HG03571 (cell line): ENCODE measurements at regions not wholly inside any gene's neighbourhood (a gene's known extent, or its start where the extent isn't known, plus 50 kb on each side); places are given as distances from the start of the nearest gene placed in this dataset.

Source experiments
- ATAC-seq: cut with Tn5 transposase; IDR thresholded peaks from one replicate; pipeline ENCODE4 v1.9.1; 2021; ENCODE audit not compliant: unreplicated experiment

GRCh38 chr2:38174131-38174530 lies 98.2 kb upstream of the CYP1B1 start:
- ATAC-seq = no peak

- no peak for ATAC-seq
Observed at GRCh38 chr2:38173683-38174082, 97.7 kb upstream of the CYP1B1 start.

GRCh38 chr2:38171208-38171855 lies 95.4 kb upstream of the CYP1B1 start:
- ATAC-seq = no peak

GRCh38 chr2:38170733-38171132 lies 94.8 kb upstream of the CYP1B1 start:
- no peak for ATAC-seq

GRCh38 chr2:38170067-38170466 lies 94.1 kb upstream of the CYP1B1 start:
- ATAC-seq = no peak

- no peak for ATAC-seq
Observed at GRCh38 chr2:38168710-38169480, 92.9 kb upstream of the CYP1B1 start.

- ATAC-seq = no peak
Observed at GRCh38 chr2:38167968-38168350, 92.0 kb upstream of the CYP1B1 start.

GRCh38 chr2:38165698-38166097 lies 89.7 kb upstream of the CYP1B1 start:
- ATAC-seq = no peak

GRCh38 chr2:38164881-38165280 lies 88.9 kb upstream of the CYP1B1 start:
- ATAC-seq = no peak

GRCh38 chr2:38163579-38163978 lies 87.6 kb upstream of the CYP1B1 start:
- ATAC-seq = no peak

- ATAC-seq = no peak
Observed at GRCh38 chr2:38163006-38163405, 87.1 kb upstream of the CYP1B1 start.

GRCh38 chr2:38160516-38160915 lies 84.6 kb upstream of the CYP1B1 start:
- ATAC-seq = no peak

- no peak for ATAC-seq
Observed at GRCh38 chr2:38159597-38159996, 83.6 kb upstream of the CYP1B1 start.

- no peak for ATAC-seq
Observed at GRCh38 chr2:38159191-38159590, 83.2 kb upstream of the CYP1B1 start.

GRCh38 chr2:38158378-38159118 lies 82.6 kb upstream of the CYP1B1 start:
- no peak for ATAC-seq

GRCh38 chr2:38156436-38156835 lies 80.5 kb upstream of the CYP1B1 start:
- ATAC-seq = no peak

GRCh38 chr2:38155015-38155414 lies 79.1 kb upstream of the CYP1B1 start:
- no peak for ATAC-seq

GRCh38 chr2:38154395-38154794 lies 78.4 kb upstream of the CYP1B1 start:
- no peak for ATAC-seq

- no peak for ATAC-seq
Observed at GRCh38 chr2:38153476-38154135, 77.7 kb upstream of the CYP1B1 start.

GRCh38 chr2:38152913-38153312 lies 77.0 kb upstream of the CYP1B1 start:
- no peak for ATAC-seq

- no peak for ATAC-seq
Observed at GRCh38 chr2:38152035-38152434, 76.1 kb upstream of the CYP1B1 start.
